ENCODE measurements at regions not wholly inside any gene's neighbourhood (a gene's known extent, or its start where the extent isn't known, plus 50 kb on each side); places are given as distances from the start of the nearest gene placed in this dataset.

DNA sequence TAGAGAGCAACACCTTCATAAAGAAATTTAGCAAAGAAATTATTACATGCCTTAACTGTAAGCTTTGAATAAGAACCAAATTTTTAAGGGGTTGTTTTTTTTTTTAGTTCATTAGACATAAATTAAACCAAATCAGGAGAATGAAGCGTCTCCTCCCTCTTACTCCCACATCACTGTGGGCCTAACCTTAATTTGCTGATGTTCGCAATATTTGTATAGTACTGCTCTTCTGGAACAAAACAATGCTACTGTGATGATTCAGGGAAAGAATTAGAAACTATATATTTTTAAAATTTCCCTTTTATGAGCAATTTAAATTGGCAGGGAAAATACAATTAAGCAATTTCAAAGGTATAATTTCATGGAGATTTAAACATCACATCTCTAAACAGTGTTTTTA lies 275.0 kb upstream of the C9orf72 start:
- TF ChIP-seq CTCF (IDR thresholded peaks at IDR 0.05; ENCODE audit: low read length): no peak
- TF ChIP-seq EZH2 (IDR thresholded peaks at IDR 0.05; ENCODE audit: borderline replicate concordance, low read length): no peak
